ENCODE measurements at regions not wholly inside any gene's neighbourhood (a gene's known extent, or its start where the extent isn't known, plus 50 kb on each side); places are given as distances from the start of the nearest gene placed in this dataset.
A peak's percentile ranks its signal among the peaks of the same experiment; 100 is the strongest.

DNA sequence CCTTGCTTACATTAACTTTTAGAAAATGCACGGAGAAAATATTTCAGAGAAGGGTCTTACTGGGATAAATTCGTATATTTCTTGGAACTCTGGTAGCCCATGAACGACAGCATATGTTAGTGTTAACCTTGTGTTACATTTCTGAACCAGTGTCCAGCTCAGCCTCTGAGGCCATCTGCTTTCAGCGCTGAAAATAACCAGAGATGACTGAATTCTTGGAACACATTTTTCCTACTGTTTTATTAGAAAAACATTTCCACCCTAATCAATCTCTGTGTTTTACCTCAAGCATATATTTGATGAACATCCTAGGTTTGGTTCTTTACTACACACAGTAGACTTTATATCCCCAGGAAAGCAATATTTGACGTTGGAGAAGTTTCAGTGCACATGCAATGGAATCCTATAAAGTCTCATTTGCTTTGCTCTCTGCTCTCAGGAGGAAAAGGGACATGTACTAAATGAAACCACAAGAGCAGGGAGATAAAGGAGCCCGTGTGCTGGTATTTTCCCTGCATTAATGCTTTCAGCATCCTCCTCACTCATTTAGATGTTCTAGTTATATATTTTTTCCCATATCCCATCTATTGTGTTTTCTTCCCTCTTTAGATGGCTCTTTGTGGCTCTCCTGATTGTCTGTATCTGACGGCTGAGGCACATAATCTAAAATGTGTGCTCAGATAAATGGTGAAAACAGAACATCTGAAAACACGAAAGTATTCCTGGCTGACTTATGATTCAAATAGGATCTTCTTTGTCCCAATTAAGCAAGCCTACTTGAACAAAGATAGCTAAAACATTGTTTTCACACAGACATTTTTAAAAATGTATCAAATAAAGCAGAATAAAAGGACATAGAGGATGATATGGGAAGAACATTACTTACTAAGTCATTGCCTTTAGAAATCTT is 151.7 kb upstream of the KCNMB2 start:
- ATAC-seq (ENCODE audit: low FRiP score) (no peak), DNase-seq (ENCODE audit: low spot score) (no peak)
- TF ChIP-seq, protein P1, sequence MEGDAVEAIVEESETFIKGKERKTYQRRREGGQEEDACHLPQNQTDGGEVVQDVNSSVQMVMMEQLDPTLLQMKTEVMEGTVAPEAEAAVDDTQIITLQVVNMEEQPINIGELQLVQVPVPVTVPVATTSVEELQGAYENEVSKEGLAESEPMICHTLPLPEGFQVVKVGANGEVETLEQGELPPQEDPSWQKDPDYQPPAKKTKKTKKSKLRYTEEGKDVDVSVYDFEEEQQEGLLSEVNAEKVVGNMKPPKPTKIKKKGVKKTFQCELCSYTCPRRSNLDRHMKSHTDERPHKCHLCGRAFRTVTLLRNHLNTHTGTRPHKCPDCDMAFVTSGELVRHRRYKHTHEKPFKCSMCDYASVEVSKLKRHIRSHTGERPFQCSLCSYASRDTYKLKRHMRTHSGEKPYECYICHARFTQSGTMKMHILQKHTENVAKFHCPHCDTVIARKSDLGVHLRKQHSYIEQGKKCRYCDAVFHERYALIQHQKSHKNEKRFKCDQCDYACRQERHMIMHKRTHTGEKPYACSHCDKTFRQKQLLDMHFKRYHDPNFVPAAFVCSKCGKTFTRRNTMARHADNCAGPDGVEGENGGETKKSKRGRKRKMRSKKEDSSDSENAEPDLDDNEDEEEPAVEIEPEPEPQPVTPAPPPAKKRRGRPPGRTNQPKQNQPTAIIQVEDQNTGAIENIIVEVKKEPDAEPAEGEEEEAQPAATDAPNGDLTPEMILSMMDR (IDR thresholded peaks at IDR 0.05), result no peak

DNA sequence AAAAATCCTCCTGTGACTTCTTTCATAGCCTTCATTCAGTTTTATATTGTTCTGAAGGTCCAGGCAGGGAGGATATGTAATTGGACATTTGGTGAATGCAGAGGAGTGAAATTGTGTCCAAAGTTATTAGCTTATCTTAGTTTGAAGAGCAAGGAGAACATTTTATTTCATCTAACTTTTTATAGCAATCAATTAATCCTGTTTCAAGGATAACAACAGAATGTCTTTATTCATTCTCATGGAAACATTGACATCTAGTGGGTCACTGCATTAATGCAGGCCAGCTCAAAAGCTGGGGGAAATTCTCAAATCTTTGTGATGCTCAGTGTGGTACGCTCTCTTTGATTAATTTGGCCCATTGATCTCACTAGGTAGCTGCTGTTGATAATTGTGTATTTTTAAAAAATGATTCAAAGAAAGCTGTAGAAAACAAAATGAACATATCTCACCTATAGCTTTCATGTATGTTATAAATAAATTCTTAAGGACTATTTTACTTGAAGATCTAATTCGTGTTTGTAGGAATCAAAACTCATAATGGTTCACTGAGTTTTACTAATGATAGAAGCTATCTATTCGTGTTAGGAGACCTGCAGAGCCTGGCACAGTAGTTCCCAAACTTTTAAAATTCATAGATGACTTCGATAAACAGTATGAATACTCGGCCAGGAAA is 150.8 kb upstream of the KCNMB2 start:
- DNase-seq (ENCODE audit: low spot score), result no peak
- ATAC-seq (ENCODE audit: low FRiP score), result peak; percentile 84
- TF ChIP-seq, protein P1 (IDR thresholded peaks at IDR 0.05), result peak in 1 of 3 donors; percentile 88

DNA sequence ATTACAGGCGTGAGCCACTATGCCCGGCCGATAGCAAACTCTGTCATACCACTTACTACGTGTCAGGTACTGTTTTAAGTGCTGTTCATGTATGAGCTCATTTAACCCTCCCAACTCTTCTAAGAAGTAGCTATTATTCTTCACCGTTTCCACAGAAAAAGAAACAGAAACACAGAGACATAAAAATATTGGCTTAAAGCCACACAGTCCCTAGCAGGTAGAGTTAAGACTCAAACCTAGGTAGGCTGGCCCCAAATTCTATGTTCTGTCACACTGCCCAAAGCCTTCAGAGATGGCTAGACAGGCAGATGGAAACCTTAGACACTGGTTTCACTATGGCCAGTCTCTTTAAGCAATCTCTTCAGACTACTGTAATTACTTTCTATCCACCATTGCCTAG is 149.8 kb upstream of the KCNMB2 start:
- DNase-seq (ENCODE audit: low spot score), result no peak
- ATAC-seq (ENCODE audit: low FRiP score), result no peak
- TF ChIP-seq, protein P1 (IDR thresholded peaks at IDR 0.05), result no peak

DNA sequence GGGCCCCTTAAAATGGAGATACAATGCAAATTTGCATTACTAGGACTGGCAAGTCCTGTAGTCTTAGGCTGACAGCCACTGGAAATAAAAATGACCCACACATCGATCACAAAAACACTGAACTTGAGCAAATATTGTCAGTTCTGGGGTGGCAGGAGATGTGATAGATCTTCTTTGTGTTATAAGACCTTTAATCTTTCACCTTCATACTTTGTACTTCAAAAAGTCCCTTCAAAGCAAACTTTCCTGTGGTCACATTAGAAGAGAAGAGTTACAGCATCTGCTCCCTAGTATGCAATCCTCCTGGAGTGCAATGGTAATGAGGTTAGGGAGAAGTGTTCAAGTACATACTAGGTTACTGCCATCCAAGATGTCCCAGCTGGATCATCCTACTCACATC is 149.4 kb upstream of the KCNMB2 start:
- DNase-seq (ENCODE audit: low spot score) (no peak), ATAC-seq (ENCODE audit: low FRiP score) (no peak)
- TF ChIP-seq, protein P1 (IDR thresholded peaks at IDR 0.05), result no peak

DNA sequence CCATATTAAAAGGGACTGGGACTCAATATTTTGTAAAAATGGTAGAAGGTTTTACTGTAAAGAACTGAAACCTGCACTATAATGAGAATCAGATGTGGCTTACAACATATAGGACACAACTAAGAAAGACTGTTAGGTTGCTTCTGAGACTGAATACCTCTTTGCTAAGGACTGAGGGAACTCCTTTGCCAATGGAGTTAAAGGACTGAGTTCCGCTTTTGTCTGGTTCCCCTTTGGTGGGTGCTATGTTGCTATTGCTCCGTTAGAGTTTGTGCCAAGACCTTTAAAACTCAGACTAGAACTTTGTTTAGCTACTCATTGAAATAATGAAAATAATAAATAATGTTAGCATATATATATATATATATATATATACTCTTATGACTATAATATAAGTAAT is 147.8 kb upstream of the KCNMB2 start:
- ATAC-seq (ENCODE audit: low FRiP score) (no peak), DNase-seq (ENCODE audit: low spot score) (no peak)
- TF ChIP-seq, protein P1 (IDR thresholded peaks at IDR 0.05), result no peak

DNA sequence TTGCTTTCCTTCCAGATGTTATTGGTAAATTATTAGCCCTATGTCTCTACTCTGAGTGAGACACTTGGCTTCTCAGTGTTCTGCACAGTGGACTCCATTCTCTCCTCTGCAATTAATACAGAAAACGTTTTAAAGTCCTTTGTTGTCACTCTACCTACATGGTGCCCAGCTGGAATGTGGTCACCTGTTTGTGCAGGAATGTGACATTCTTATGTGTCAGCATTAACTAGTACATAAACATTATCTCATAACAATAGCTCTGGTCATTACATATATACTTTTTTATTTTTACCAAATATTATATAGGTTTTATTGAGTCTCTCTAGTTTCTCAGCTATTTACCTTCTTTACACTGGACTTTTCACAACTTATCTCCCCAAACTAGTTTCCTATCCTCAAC is 147.0 kb upstream of the KCNMB2 start:
- DNase-seq (ENCODE audit: low spot score), result no peak
- TF ChIP-seq, protein P1 (IDR thresholded peaks at IDR 0.05), result no peak
- ATAC-seq (ENCODE audit: low FRiP score), result no peak

Data from omental fat pad (tissue), 3 donors.